Ishikawa (cell line): ENCODE measurements at regions not wholly inside any gene's neighbourhood (a gene's known extent, or its start where the extent isn't known, plus 50 kb on each side); places are given as distances from the start of the nearest gene placed in this dataset.

Experiments used
- CEBPB ChIP-seq: IDR thresholded peaks from 2 replicates; pipeline ENCODE4 v1.6.1; 2012
- CREB1 ChIP-seq: IDR thresholded peaks from 2 replicates; pipeline ENCODE4 v1.6.1; 2012; ENCODE audit warnings: low read depth
- EGR1 ChIP-seq: IDR thresholded peaks from 2 replicates; pipeline ENCODE4 v1.6.1; 2012
- EP300 ChIP-seq: IDR thresholded peaks from 2 replicates; pipeline ENCODE4 v1.6.1; 2012; ENCODE audit warnings: borderline replicate concordance
- FOXM1 ChIP-seq: IDR thresholded peaks from 2 replicates; pipeline ENCODE4 v1.6.1; 2012; ENCODE audit warnings: low read depth, borderline replicate concordance
- MAX ChIP-seq: IDR thresholded peaks from 2 replicates; pipeline ENCODE4 v1.6.1; 2012
- NFIC ChIP-seq: IDR thresholded peaks from 2 replicates; pipeline ENCODE4 v1.6.1; 2012
- RAD21 ChIP-seq: IDR thresholded peaks from 2 replicates; pipeline ENCODE4 v1.6.1; 2012; ENCODE audit warnings: low read depth
- TAF1 ChIP-seq: IDR thresholded peaks from 2 replicates; pipeline ENCODE4 v1.6.1; 2012; ENCODE audit warnings: low read depth, mild to moderate bottlenecking
- TCF12 ChIP-seq: IDR thresholded peaks from 2 replicates; pipeline ENCODE4 v1.6.1; 2012; ENCODE audit warnings: low read depth
- TEAD4 ChIP-seq: IDR thresholded peaks from 2 replicates; pipeline ENCODE4 v1.6.1; 2012
- USF1 ChIP-seq: IDR thresholded peaks from 2 replicates; pipeline ENCODE4 v1.6.1; 2012
- YY1 ChIP-seq: IDR thresholded peaks from 2 replicates; pipeline ENCODE4 v1.6.1; 2012; ENCODE audit warnings: low read depth
- ZBTB7A ChIP-seq: IDR thresholded peaks from 2 replicates; pipeline ENCODE4 v1.6.1; 2012; ENCODE audit warnings: low read depth
- TF ChIP-seq, protein P1 (sequence below): IDR thresholded peaks from 2 replicates; pipeline ENCODE4 v1.6.1; 2012; ENCODE audit warnings: low read depth, mild to moderate bottlenecking

GRCh38 chr18:27363872-27364271 lies 178.8 kb upstream of the CHST9 start:
- no peak for TF ChIP-seq MAX
- TF ChIP-seq RAD21, result peak; percentile 63
- TF ChIP-seq TCF12, result no peak

DNA sequence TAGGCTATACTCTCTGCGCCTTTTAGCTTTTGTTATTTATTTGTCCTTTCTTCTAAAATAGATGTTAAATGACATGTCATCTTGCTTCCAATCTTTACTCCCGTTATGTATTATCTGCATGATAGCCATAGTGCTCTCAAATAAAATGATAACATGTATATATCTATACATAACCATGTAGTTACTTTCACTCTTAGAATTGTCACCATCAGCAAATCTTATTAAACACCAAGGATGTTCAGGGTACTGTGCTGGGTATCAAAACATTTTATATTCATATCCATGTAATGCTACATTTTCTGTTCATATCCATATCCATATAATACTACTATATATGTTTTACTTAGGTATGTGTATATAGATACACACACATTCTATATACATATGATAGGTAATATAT lies 176.4 kb upstream of the CHST9 start:
- no peak for TF ChIP-seq EGR1
- TF ChIP-seq TCF12, result no peak
- no peak for TF ChIP-seq FOXM1
- no peak for TF ChIP-seq RAD21
- TF ChIP-seq ZBTB7A, result no peak
- no peak for TF ChIP-seq TAF1
- no peak for TF ChIP-seq NFIC
- TF ChIP-seq CREB1, result no peak
- TF ChIP-seq TEAD4, result no peak
- no peak for TF ChIP-seq YY1

GRCh38 chr18:27355308-27355707 lies 170.2 kb upstream of the CHST9 start:
- TF ChIP-seq, protein P1, sequence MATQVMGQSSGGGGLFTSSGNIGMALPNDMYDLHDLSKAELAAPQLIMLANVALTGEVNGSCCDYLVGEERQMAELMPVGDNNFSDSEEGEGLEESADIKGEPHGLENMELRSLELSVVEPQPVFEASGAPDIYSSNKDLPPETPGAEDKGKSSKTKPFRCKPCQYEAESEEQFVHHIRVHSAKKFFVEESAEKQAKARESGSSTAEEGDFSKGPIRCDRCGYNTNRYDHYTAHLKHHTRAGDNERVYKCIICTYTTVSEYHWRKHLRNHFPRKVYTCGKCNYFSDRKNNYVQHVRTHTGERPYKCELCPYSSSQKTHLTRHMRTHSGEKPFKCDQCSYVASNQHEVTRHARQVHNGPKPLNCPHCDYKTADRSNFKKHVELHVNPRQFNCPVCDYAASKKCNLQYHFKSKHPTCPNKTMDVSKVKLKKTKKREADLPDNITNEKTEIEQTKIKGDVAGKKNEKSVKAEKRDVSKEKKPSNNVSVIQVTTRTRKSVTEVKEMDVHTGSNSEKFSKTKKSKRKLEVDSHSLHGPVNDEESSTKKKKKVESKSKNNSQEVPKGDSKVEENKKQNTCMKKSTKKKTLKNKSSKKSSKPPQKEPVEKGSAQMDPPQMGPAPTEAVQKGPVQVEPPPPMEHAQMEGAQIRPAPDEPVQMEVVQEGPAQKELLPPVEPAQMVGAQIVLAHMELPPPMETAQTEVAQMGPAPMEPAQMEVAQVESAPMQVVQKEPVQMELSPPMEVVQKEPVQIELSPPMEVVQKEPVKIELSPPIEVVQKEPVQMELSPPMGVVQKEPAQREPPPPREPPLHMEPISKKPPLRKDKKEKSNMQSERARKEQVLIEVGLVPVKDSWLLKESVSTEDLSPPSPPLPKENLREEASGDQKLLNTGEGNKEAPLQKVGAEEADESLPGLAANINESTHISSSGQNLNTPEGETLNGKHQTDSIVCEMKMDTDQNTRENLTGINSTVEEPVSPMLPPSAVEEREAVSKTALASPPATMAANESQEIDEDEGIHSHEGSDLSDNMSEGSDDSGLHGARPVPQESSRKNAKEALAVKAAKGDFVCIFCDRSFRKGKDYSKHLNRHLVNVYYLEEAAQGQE, result no peak
- TF ChIP-seq EP300 (no peak), NFIC (no peak), EGR1 (no peak), ZBTB7A (no peak), USF1 (no peak), MAX (no peak), TCF12 (no peak), TEAD4 (no peak), RAD21 (no peak), CEBPB (no peak), YY1 (no peak), FOXM1 (no peak), TAF1 (no peak), CREB1 (no peak)

GRCh38 chr18:27353273-27353672 lies 168.2 kb upstream of the CHST9 start:
- TF ChIP-seq USF1 (no peak), MAX (no peak), CREB1 (no peak), YY1 (no peak), TAF1 (no peak), EP300 (no peak), CEBPB (no peak), NFIC (no peak), EGR1 (no peak), TCF12 (no peak), FOXM1 (no peak)
- TF ChIP-seq, protein P1, result no peak

DNA sequence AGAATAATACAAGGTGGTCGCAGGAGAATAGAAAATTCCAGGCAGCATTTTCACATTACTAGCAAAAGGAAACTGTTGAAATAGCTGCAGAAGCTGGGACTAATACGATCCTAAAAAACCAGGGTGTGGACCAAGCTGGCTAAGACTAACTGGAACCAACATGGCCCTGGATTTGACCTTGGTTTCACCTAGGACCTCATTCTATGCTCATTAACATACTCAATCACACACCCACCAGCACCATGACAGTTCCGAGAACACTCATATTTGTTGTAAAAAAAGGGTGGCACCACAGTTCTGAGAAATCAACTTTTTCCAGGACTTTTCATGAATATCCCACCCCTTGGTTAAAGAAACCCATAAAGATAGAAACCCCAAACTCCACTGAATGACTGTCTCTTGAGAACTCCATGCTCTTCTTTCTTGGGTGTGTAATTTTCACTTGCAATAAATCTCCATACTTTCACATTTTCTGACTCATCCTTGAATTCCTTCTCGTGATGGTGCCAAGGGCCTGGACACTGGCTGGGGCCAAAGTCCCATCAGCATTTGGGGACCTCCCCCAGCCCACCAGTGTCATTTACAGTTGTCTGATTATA lies 164.3 kb upstream of the CHST9 start:
- TF ChIP-seq NFIC (no peak), TAF1 (no peak), FOXM1 (no peak), USF1 (no peak), CREB1 (no peak), TEAD4 (no peak), MAX (no peak), YY1 (no peak), EGR1 (no peak)
- TF ChIP-seq, protein P1, result no peak
